Muscle of arm (tissue), 1 donor: ENCODE measurements at regions not wholly inside any gene's neighbourhood (a gene's known extent, or its start where the extent isn't known, plus 50 kb on each side); places are given as distances from the start of the nearest gene placed in this dataset.
"Not testable (repeated sequence)": the region's sequence is repeated elsewhere in the genome, so short reads cannot be mapped to it uniquely, and the experiment has no call there.

Experiments used
- DNase-seq: peaks from one replicate; pipeline ENCODE4 v3.0.0-alpha.2; 2013

DNA sequence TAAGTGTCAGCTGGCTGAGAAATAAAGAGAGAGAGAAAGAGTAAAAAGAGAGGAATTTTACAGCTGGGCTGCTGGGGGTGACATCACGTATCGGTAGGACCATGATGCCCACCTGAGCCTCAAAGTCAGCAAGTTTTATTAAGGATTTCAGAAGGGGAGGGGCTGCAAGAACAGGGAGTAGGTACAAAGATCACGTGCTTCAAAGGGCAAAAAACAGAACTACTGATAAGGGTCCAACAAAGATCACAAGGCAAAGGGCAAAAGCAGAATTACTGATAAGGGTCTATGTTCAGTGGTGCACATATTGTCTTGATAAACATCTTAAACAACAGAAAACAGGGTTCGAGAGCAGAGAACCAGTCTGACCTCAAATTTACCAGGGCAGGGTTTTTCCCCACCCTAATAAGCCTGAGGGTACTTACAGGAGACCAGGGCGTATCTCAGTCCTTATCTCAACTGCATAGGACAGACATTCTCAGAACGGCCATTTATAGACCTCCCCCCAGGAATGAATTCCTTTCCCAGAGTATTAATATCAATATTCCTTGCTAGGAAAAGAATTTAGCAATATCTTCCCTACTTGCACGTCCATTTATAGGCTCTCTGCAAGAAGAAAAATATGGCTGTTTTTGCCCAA is 128.3 kb upstream of the PZP start:
- not testable (repeated sequence) for DNase-seq

DNA sequence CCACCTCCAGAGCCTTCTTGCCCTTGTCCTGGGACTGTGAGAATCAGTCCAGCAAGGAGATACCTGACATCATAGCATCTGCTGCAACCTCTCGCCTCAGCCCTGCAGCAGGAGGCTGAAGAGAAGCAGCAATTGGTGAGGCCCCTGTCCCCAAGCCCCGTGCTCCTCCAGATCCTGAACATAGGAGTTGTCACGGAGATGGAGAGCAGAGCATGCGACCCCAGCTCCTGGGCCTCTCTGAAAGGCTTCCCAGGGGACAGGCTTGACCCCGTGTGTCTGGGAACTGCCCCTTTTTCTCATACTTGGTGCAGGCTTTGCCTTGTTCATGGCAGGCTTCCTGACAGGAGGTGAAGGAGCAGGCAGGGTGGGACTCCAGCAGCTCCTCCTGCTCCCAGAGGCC is 127.7 kb upstream of the PZP start:
- DNase-seq, result no peak

DNA sequence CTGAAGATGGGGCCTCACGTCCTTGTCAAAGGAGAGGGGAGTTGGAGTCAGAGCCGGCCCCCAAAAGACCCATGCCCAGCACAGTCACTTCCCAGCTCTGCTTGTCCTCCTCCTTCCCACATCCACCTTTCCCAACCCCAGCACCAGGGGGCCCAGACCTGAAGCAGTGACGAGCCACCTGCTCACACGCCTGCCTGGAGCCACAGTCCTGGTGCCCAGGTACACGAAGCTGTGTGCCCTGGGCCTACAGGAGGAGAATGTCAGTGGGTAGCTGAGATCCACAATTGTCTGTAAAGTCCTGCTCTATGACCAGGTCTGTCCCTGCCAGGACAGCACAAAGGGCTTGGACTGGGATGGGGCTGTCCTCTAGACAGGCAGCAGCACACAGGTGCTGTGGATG is 126.8 kb upstream of the PZP start:
- no peak for DNase-seq

DNA sequence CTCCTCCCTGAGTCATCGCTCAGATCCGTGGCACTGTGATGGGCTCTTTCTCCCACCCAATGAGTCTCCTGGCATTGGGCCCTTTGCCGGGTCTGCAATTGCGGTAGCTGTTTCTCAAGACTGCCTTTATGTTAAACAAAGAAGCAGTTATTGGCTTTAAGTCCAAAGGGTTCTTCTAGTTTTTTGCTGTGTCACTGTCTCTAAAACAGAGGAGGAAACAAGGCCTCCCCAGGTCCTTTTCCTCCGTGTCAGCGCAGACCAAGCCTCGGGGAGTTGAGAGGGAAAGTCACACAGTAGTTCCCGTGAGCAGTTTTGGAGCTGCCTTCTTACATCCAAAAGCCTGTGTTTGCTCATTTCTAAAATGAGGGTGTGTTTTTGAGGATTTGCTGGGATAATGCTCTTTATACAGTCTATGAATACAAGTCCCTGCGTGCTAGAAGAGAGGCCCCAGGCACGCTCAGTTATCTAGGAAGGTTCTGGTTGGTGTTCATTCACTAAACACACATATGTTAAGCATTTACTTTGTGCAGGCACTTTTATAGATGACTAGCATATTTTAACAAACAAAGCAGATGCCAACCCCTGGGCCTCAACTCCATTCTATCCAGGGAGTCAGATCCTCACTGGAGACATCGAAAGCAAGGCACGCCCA is 126.0 kb upstream of the PZP start:
- DNase-seq, result no peak

DNA sequence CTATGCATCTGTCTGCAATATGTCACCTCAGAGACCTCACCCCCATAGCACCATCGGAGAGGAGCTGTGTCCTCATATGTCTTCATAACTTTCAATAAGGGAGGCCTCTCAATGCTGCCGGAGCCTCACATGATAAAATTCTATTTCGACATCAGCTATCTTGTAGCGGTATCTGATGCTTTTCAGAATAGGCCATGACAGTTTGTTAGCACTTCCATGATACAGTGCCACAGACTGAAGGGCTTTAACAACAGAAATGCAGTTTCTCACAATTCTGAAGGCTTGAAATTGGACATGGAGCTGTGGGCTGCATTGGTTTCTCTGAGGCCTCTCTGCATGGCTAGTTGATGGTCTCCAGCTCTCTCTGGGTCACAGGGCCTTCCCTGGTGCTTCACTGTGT is 125.0 kb upstream of the PZP start:
- DNase-seq, result no peak

DNA sequence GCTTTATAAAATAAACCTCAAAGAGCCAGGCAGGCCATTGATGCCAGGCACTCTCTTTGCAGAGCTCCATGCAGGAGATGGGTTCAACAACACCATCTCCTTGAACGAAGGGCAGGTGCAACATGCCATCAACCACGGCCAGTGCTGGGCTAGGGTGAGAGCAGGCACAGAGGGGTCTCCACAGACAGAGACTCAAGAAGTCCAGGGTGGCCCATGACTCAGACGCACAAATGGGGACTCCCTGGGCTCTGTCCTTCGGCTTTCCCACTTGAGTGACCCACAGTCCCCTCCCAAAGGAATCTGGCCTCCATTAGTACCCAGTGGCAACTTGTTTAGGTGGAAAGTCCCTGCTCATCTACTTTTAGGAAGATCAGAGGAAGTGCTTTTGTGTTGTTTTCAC is 124.4 kb upstream of the PZP start:
- DNase-seq, result no peak

DNA sequence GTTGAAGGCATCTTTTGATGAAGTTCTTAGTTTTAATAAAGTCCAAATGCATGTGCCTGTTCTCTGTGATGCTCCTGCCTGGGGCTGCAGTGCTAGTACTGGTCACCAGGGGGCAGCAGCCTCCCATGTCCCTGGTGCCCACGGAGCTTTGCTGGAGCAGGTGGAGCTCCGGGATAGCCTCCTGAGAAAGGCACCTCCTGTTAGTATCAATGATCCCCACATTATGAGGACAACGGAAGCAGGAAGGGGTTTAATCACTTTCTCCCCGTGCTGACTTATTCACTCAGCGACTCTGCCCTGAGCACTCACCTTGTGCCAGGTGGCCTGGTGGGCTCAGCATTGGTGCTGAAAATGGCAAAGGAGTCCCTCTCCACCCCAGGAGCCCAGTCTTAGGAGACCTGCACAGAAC is 123.0 kb upstream of the PZP start:
- peak; percentile 64 for DNase-seq

DNA sequence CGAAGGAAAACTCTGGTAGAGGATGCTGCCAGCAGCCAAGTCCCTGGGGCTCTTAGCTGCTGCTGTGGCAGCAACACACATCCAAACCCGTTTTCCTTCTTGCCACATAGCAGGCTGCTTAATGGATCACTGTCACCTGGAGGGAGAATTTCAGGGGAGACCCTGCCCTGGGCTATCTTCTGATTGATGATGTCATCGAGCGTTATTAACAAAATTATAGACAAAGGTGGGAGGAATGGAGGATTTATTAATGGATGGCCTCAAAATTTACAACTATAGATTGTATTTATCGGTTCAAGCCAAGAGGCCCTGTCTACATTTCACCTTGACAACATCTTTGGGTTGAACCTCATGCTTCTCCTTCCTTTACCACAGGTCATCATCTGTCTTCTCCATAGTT is 120.8 kb upstream of the PZP start:
- DNase-seq, result no peak

DNA sequence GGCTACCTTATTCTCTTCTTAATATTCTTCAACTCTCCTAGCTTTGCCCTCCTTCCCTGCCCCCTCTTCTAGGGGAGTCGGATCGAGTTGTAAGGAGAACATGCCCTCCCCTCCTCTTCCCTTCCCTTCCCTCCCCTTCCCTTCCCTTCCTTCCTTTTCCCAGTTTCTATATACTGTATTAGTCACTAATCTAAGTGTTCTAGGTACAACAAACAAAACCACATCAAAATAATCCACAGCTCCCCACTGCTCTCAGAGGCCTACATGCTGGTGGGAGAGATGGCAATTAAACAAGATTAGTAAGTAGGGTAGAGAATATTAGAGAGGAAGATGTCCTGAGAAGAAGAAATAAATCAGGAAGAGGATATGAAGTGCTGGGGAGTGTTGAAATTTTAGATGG is 119.9 kb upstream of the PZP start:
- no peak for DNase-seq

DNA sequence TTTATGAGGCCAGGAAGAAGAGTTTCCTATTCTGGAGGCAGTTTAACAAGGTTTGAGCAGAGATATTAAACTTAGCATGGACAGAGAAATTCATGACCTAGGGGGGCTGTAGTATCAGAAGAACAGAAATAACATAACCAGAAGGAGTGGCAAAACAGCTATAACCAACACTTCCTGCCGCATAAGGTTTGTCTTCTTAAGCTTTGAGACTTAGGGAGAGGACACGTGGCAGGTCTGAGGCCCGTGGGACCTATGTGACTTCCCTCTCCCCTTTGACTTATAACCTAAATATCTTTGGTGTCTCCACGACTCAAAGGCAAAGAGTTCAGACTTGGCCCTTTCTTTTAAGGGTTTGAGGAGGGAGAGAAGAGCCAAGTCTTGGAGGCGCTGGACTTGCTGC is 119.1 kb upstream of the PZP start:
- no peak for DNase-seq

DNA sequence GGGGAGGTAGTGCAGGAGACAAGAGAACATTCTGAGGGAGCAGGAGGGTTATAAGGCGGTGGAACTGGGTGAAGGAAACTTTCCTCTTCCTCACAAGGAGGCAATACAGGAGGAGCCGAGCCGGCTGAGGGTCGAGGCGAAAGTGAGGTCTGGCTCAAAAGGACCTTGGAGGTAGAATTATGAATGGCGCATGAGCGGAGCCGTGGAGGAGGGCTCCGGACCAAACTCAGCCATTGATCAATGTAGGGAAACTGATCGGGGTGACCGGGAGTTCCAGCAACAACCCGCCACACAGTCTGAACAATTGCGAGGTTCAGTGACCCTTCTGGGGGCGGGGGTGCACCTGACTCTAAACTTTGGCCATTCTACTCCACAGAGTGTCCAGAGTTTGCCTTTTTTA is 118.7 kb upstream of the PZP start:
- DNase-seq, result not testable (repeated sequence)

DNA sequence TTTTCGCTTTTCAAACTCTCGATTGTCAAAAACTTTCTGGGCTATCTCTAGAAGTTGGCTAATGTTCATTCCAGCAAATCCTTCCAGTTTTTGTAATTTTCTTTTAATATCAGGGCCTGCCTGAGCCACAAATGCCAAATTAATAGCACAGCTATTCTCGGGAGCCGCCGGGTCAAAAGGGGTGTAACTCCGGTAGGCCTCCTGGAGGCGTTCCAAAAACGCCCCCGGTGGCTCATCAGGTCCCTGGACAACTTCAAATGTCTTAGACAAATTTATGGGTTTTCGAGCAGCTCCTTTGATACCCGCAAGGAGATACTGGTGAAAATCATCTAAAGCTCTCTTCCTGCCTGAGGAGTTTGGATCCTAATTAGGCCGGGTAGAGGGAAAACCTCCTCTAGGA is 117.9 kb upstream of the PZP start:
- DNase-seq, result no peak

DNA sequence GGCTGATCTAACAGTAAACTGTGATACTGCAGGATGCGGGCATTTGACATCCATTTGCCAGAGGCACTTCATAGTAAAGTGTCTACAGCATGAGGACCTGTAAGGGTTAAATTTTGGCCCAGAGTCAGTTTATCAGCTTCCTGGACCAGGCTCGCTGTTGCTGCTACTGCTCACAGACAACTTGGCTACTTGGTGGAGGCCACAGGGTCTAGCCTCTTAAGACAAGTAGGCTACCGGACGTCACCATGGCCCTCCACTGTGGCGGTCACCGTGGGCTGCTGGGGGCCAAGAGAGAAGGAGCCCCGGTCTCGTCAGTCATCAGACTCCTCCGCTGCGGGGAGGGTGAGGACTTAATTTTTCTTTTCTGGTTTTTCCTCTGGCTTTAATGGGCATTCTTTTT is 117.3 kb upstream of the PZP start:
- DNase-seq, result no peak

DNA sequence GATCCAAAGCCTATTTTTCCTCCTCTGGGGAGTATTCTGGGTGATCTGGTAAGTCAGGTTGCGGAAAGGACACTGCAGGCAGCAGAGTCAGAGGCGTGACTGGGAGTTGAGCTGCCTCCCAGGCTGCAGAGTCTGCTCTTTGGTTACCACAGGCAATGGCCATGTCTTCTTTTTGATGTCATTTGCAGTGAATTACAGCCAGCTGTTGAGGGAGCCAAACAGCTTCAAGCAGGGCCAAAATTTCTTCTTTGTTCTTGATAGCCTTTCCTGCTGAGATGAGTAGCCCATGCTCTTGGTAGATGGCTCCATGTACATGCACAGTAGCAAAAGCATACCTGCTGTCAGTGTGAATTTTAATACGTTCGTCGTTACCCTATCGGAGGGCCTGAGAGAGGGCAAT is 116.6 kb upstream of the PZP start:
- DNase-seq, result no peak

DNA sequence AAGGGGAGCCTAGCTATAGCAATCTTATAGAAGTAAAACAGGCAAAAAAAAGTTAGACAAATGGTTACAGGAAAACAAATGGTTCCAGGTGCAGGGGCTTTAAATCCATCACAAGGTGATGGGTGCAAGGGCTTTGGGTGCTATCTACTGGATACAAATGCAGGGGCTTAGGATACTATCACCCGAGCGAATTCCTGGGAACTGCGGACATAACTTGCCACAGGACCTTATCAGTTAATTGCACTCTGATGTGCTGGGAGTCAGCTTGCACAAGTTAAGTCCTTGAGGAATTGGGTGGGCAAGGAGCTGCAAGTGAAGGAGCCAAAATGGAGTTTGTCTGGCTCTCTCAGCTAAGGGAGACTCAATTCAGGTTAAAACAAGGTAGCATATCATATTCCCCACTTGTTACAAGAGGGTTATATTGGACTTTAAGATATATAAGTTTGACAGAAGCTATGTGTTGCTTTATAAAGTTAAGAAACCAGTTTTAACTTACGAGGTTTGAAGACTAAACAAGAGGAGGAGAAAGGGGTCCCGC is 115.0 kb upstream of the PZP start:
- DNase-seq, result no peak

DNA sequence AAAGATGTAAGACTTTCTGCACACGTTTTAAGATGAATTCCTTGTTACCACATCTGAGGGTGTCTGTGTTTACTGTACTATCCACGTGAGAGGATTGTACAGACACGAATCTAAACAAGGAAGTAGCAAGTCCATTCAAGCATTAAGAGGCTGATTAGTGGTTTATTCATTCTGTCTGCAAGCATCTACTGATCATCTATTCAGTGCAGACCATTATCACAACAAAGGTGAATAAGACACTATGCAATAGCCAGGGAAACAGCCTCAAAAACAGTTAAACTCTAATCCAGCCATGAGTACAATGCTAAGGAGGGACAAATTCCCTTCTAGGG is 111.6 kb upstream of the PZP start:
- DNase-seq, result no peak

DNA sequence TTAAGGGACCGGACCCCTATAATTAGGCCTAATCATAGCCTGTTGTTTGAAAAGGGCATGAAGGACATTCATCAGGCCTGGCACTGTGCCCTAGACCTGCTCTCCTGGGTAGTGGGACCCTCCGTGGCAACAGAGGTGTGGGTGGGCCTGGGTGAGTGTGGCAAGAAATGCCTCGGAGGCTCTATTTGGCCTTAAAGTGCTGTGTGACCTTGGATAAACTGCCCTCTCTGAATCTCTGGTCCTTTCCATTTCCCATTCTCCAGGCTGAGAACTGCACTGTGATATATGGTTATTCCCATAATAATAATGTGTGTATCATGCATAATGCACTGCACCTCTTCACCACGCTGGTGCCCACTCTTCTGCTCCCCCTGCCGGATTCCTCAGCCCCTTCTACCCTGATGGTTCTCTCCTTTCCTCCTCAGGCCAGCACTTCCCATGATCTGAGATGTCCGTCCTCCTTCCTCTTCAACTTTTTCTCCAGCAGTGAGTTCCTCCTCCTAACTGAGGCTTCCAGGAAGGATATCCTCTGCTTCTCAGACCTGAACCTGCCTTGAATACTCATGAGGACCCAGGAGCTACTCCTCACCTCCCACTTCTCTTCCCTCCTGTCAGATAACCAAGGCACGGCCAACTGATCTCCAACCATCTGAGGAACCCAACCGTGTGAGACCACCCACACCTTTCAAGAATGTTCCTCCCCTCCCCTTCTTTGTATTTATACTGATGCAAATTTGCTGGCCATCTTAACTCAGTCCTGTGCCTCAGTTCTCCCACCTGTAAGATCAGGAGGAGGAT is 111.0 kb upstream of the PZP start:
- no peak for DNase-seq

DNA sequence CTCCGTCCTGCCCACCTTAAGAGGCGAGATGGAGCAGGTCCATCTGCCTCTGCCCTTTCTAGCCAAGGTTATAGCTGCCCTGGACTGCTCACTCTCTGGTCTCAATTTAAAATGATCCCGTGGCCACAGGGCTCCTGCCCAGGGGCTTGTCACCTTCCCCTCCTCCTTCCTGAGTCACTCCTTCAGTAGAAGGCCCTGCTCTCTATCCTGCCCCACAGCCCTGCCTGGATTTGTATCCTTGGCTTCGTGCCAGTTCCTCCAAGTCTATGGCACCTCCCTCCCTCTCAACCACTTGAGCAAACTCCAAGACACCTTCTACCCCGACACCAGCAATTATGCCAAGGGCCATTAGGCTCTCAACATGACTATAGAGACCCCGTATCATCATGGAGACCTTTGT is 105.3 kb upstream of the PZP start:
- not testable (repeated sequence) for DNase-seq

DNA sequence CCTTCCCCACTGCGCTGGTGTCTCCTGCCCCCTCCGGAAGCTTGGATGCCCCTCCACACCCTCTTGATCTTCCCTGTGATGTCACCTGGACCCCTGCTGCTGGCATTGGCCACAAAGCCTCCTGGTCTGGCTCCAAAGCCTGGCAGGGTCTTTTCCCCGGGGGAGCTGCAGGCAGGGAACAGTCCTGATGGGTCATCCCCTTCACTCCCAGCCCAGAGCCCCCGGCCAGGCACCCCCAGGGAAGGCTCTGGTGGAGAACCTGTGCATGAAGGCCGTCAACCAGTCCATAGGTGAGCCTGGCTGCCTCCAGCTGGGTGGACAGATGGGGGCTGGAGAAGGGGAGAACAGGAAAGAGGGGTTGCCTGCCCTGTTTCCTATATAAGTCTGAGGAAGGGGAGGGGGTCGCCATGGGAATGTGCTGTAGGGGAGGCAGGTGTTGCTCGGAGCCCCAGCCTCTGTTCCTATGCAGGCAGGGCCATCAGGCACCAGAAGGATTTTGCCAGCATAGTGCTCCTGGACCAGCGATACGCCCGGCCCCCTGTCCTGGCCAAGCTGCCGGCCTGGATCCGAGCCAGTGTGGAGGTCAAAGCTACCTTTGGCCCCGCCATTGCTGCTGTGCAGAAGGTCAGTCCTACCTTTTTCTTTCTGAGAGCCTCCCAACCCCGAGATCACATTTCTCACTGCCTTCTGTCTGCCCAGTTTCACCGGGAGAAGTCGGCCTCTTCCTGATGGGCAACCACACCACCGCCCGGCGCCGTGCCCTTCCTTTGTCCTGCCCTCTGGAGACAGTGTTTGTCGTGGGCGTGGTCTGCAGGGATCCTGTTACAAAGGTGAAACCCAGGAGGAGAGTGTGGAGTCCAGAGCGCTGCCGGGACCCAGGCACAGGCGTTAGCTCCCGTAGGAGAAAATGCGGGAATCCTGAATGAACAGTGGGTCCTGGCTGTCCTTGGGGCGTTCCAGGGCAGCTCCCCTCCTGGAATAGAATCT is 104.5 kb upstream of the PZP start:
- not testable (repeated sequence) for DNase-seq

DNA sequence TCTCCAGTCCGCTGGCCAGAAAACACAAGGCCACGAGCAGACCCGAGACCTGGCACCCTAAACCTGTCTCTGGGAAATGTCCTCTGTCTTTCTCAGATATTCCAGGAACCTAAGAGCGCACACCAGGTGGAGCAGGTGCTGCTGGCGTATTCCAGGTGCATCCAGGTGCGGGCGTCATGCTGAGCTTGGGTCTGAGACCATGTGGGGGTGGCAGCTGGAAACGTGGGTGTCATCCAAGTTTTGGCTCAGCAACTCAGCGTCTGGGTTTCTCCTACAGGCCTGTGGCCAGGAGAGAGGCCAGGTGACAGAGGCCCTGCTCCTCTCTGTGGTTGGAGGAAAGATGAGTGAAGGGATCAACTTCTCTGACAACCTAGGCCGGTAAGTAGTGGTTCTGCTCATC is 103.3 kb upstream of the PZP start:
- not testable (repeated sequence) for DNase-seq

DNA sequence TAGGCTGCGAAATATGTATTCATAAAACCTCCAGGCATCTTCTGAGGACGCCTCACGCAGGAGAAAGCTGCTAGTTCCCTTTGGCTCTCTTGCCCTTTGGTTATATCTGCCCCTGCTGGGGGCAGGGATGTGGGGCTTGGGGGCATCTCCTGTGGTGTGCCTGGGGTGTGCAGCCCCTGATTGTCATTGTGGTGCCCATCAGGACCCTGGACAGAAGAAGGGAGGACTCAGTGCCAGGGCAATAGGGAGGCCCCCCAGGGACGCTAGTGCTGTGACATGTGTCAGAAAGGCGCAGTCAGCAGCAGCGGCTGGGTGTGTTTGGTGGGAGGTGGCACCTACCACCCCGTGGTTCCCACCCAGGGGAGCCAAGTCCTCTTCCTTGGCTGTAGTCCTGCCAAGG is 102.5 kb upstream of the PZP start:
- not testable (repeated sequence) for DNase-seq

DNA sequence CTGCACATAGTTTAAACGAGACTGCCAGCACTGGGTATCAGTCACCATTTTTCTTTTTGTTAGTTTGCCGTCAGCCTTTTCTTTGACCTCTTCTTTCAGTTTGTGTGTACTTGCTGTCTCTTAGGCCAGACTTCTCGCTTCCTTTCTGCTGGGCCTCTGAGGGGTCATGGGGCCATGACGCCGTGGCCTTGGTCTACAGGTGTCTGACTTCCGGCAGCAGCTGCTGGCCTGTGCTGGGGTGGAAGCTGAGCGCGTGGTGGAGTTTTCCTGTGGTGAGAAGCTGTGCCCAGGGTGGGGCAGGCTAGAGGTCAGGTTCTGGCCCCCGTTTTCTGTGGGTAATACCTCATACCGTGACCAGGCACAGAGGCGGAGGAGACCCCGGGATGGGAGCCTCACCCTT is 101.6 kb upstream of the PZP start:
- not testable (repeated sequence) for DNase-seq
